Uterus (tissue), 2 donors: ENCODE measurements at regions not wholly inside any gene's neighbourhood (a gene's known extent, or its start where the extent isn't known, plus 50 kb on each side); places are given as distances from the start of the nearest gene placed in this dataset.

ENCODE experiments used
- POLR2A ChIP-seq, 2 donors: fragments of 450-650 bp; IDR thresholded peaks; one replicate each; pipeline ENCODE4 v1.6.1; 2016; ENCODE audit warnings: antibody characterized with exemption in 2 of 2, mild to moderate bottlenecking in 1 of 2, moderate library complexity in 1 of 2
- TF ChIP-seq, protein P1 (sequence below), 4 experiments: fragments of 200-600 bp in 2 of 4; fragments of 450-650 bp in 2 of 4; sonication (generic) in 2 of 4; IDR thresholded peaks; one replicate each; pipeline ENCODE4 v1.5.1; 2016 to 2019; ENCODE audit warnings: antibody characterized with exemption in 4 of 4, mild to moderate bottlenecking in 2 of 4, moderate library complexity in 1 of 4

DNA sequence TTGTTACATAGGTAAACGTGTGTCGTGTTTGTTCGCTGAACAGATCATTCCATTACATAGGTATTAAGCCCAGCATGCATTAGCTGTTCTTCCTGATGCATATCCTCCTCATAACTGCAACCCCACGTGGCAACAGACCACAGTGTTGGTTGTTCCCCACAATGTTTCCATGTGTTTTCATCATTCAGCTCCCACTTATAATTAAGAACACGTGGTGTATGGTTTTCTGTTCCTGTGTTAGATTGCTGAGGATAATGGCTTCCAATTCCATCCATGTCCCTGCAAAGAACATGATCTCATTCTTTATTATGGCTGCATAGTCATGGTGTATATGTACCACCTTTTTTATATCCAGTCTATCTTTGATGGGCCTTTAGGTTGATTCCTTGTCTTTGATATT is 1071.1 kb downstream of the SLC16A7 start:
- TF ChIP-seq, protein P1, sequence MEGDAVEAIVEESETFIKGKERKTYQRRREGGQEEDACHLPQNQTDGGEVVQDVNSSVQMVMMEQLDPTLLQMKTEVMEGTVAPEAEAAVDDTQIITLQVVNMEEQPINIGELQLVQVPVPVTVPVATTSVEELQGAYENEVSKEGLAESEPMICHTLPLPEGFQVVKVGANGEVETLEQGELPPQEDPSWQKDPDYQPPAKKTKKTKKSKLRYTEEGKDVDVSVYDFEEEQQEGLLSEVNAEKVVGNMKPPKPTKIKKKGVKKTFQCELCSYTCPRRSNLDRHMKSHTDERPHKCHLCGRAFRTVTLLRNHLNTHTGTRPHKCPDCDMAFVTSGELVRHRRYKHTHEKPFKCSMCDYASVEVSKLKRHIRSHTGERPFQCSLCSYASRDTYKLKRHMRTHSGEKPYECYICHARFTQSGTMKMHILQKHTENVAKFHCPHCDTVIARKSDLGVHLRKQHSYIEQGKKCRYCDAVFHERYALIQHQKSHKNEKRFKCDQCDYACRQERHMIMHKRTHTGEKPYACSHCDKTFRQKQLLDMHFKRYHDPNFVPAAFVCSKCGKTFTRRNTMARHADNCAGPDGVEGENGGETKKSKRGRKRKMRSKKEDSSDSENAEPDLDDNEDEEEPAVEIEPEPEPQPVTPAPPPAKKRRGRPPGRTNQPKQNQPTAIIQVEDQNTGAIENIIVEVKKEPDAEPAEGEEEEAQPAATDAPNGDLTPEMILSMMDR (IDR thresholded peaks at IDR 0.05): no peak
- no peak for TF ChIP-seq POLR2A (IDR thresholded peaks at IDR 0.05)
